Stimulated activated naive CD8-positive, alpha-beta T cell treated with anti-CD3 and anti-CD28 coated beads, Interleukin-15, amount 100 ng/mL, for 72 hours (primary cell): ENCODE measurements at regions not wholly inside any gene's neighbourhood (a gene's known extent, or its start where the extent isn't known, plus 50 kb on each side); places are given as distances from the start of the nearest gene placed in this dataset.

Experiments
- ATAC-seq: fragments of 150-1000 bp; cut with Tn5 transposase; 2 replicates; pipeline ENCODE4 v1.10.0; 2021; ENCODE audit warnings: mild to moderate bottlenecking, moderate library complexity
- DNase-seq, 2 donors: peaks; one replicate each; pipeline ENCODE4 v3.0.0; 2021 to 2022
- H3K27ac Mint-ChIP-seq, 2 donors: one replicate each; pipeline ENCODE4 v1.8.0; 2022; ENCODE audit warnings: mild to moderate bottlenecking in 2 of 2, mixed read lengths in 2 of 2, moderate library complexity in 2 of 2
- H3K27me3 Mint-ChIP-seq: one replicate; pipeline ENCODE4 v1.8.0; 2022; ENCODE audit warnings: mixed read lengths
- H3K4me1 Mint-ChIP-seq: one replicate; pipeline ENCODE4 v1.8.0; 2022; ENCODE audit warnings: mild to moderate bottlenecking, mixed read lengths
- H3K4me3 Mint-ChIP-seq, 2 donors: one replicate each; pipeline ENCODE4 v1.8.0; 2022; ENCODE audit warnings: mild to moderate bottlenecking in 2 of 2, mixed read lengths in 2 of 2, moderate library complexity in 1 of 2
- H3K9me3 Mint-ChIP-seq, 2 donors: one replicate each; pipeline ENCODE4 v1.8.0; 2022; ENCODE audit warnings: mixed read lengths in 2 of 2

DNA sequence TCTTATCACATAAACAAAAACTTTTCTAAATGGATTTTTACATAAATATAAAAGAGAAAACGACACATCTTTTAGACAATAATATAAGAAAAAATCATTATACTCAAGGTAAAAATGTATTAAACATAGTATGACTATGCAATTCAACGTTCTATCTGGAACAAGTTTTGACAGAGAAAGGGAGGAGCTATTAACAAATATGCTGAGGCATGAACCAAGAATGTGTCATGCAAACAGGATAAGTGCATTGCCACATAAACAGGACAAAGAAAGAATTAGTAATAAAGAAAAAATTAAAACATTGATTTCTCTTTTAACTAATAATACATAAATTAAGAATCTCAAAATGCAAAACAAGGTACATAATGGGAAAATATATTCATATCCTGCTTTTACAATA is 1353.4 kb upstream of the GJE1 start:
- no peak for ATAC-seq
- DNase-seq, result no peak
- Mint-ChIP-seq H3K4me3 (no peak overlapping the region), H3K4me1 (peaks cover 3% of the 10 kb centered on the region), H3K27ac (no peak overlapping the region), H3K27me3 (peaks cover 11% of the 10 kb centered on the region), H3K9me3 (no peaks in the 10 kb centered on the region)

DNA sequence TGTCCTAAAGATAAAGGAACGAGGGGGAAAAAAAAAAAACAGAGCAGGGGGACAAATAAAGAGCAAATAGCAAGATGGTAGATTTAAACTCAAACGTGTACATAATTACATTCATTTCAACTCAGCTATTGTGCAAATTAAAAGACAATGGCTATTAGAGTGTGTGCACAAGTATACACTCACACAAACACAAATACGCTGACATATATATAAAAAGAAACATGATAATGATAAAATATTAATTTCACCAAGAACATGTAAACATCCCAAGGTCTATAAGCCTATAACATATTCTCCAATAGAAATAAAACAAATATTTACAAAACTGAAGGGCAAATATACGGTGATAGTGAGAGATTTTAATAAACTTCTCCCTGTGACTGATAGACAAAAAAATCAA is 1354.9 kb upstream of the GJE1 start:
- ATAC-seq, result no peak
- Mint-ChIP-seq H3K4me1 (peaks cover 8% of the 10 kb centered on the region), H3K27me3 (peaks cover 11% of the 10 kb centered on the region)

GRCh38 chr6:140775061-140775460 is 1357.7 kb upstream of the GJE1 start:
- Mint-ChIP-seq H3K27ac (no peak overlapping the region), H3K4me3 (no peak overlapping the region), H3K27me3 (peaks cover 19% of the 10 kb centered on the region), H3K4me1 (peaks cover 8% of the 10 kb centered on the region), H3K9me3 (peaks cover 8% of the 10 kb centered on the region in 2 donors)
- ATAC-seq (no peak), DNase-seq (no peak)

More for the DNA sequence above, 1354.9 kb upstream of the GJE1 start:
- Mint-ChIP-seq H3K4me3 (no peak overlapping the region), H3K27ac (no peak overlapping the region), H3K9me3 (no peaks in the 10 kb centered on the region)
- DNase-seq, result no peak

DNA sequence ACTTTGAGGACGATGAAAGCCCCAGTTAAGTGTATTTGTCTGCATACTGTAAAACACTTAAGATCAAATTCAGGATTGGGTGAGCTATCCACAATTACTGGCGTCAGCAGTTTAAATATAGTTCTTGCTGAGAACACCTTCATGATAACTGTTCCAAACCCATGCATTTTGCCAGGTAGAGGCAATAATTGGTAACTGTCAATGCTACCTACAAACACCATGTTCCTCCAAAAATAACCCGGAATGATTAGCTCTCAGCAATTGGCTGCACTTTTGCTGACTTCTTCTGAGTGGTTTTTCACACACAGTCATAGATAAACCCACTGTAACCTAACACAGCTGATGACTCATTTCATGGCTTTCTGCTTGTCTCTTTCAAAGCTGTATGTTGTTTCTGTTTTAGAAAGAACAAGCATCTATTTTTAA is 1358.6 kb upstream of the GJE1 start:
- DNase-seq (no peak), ATAC-seq (peak; percentile 97)
- peaks cover 19% of the 10 kb centered on the region for H3K27me3 Mint-ChIP-seq
- no peak overlapping the region for H3K4me3 Mint-ChIP-seq
- peaks cover 8% of the 10 kb centered on the region for H3K4me1 Mint-ChIP-seq
- H3K9me3 Mint-ChIP-seq, result peaks cover 8 to 13% of the 10 kb centered on the region in 2 donors
- H3K27ac Mint-ChIP-seq, result no peak overlapping the region

DNA sequence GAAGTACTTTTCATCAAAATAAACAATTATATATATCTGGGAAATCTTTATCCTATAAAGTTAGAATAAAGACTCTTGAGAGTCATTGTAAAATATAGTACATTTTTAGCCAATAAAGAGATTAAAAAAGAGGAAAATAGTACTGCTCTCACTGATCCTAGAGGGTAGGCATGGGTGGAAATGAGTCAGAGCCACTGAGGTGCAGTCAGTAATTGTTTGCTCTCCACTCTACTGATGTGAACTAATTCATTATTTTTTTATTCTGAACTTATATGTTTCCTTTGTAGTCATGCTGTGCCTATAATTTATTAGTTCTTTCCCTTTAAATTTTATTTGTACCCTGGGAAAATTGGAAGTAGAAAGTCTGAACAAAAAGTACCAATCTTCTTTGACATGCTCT is 1359.4 kb upstream of the GJE1 start:
- H3K4me3 Mint-ChIP-seq, result no peak overlapping the region
- H3K4me1 Mint-ChIP-seq, result peaks cover 8% of the 10 kb centered on the region
- H3K9me3 Mint-ChIP-seq, result peaks cover 12 to 15% of the 10 kb centered on the region in 2 donors
- H3K27ac Mint-ChIP-seq, result no peak overlapping the region
- DNase-seq (no peak), ATAC-seq (no peak)
- peaks cover 19% of the 10 kb centered on the region for H3K27me3 Mint-ChIP-seq

GRCh38 chr6:140772576-140772975 is 1360.1 kb upstream of the GJE1 start:
- Mint-ChIP-seq H3K4me1 (peaks cover 8% of the 10 kb centered on the region), H3K9me3 (peaks cover 15 to 19% of the 10 kb centered on the region in 2 donors), H3K4me3 (no peak overlapping the region), H3K27ac (no peak overlapping the region), H3K27me3 (peaks cover 19% of the 10 kb centered on the region)
- DNase-seq, result no peak
- ATAC-seq, result no peak

GRCh38 chr6:140768133-140768532 is 1364.6 kb upstream of the GJE1 start:
- H3K27me3 Mint-ChIP-seq, result peaks cover 8% of the 10 kb centered on the region
- no peaks in the 10 kb centered on the region for H3K4me1 Mint-ChIP-seq
- no peak overlapping the region for H3K4me3 Mint-ChIP-seq
- DNase-seq, result no peak
- H3K9me3 Mint-ChIP-seq, result peaks cover 15 to 19% of the 10 kb centered on the region in 2 donors
- no peak for ATAC-seq
- H3K27ac Mint-ChIP-seq, result no peak overlapping the region

GRCh38 chr6:140766999-140767398 is 1365.7 kb upstream of the GJE1 start:
- Mint-ChIP-seq H3K9me3 (peaks cover 13 to 18% of the 10 kb centered on the region in 2 donors), H3K27ac (no peak overlapping the region), H3K4me1 (no peaks in the 10 kb centered on the region), H3K4me3 (no peak overlapping the region), H3K27me3 (peaks cover 7% of the 10 kb centered on the region)
- ATAC-seq (no peak), DNase-seq (no peak)

DNA sequence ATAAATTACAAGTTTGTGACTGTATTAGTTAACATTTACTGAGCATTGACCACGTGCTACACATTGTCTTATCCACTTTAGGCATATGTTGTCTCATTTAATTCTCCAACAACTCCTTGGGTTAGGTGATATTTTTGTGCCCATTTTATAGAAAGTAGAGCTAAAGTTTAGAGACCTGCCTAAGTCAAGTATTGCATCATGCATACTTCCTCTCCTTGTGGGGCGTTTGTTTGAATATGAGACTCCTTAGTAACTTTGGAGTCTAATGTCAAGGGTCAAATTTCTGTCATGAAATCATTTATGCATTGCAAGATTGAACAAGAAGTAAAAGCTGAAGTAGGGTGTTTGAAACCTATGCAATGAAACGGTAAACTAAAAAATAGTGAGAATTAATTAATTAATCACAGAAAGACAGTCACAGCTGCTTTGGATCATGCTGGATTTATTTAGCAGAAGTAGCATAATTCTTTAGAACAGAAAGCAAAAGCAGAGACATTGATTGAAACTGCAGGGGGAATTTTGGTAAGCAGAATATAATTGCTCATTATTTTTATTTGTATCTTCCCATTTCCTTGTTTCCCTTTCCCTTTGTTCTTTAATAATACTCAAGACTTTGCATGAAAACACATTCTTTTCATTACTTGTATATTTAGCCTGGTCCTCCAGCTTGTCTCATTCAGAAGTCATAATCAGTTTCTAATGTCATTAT is 1374.4 kb upstream of the GJE1 start:
- ATAC-seq (no peak), DNase-seq (no peak)
- Mint-ChIP-seq H3K27me3 (no peaks in the 10 kb centered on the region), H3K27ac (no peak overlapping the region), H3K4me3 (no peak overlapping the region), H3K9me3 (no peaks in the 10 kb centered on the region), H3K4me1 (no peaks in the 10 kb centered on the region)

- Mint-ChIP-seq H3K27ac (no peak overlapping the region), H3K9me3 (peaks cover 6 to 26% of the 10 kb centered on the region in 2 donors), H3K4me1 (no peaks in the 10 kb centered on the region), H3K27me3 (no peaks in the 10 kb centered on the region), H3K4me3 (no peak overlapping the region)
- no peak for ATAC-seq
- no peak for DNase-seq
Measured at GRCh38 chr6:140752234-140752633, 1377.8 kb upstream of the CITED2 start.

- Mint-ChIP-seq H3K4me3 (no peak overlapping the region), H3K27ac (no peak overlapping the region), H3K9me3 (peaks cover 13 to 26% of the 10 kb centered on the region in 2 donors), H3K27me3 (no peaks in the 10 kb centered on the region), H3K4me1 (no peaks in the 10 kb centered on the region)
- DNase-seq (no peak), ATAC-seq (no peak)
Measured at GRCh38 chr6:140747114-140747513, 1372.7 kb upstream of the CITED2 start.

DNA sequence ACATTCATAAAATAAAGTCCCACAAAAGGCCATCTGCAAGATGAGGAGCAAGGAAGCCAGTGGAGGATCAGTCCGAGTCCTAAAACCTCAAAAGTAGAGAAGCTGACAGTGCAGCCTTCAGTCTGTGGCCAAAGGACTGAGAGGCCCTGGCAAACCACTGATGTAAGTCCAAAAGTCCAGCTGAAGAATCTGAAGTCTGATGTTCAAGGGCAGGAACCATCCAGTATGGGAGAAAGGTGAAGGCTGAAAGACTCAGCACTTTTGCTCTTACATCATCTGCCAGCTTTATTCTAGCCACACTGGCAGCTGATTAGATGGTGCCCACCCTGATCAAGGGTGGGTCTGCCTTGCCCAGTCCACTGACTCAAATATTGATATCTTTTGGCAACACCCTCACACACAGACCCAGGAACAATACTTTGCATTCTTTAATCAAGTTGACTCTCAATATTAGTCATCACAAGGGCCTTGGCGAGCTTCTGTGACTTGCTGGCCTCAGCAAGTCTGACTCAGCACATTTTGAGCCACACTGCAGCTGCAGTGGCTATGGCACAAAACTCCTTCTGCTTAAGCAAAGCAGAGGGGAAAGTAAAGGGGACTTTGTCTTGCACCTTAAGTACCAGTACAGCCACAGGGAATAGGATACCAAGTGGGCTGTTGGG is 1370.3 kb upstream of the CITED2 start:
- ATAC-seq (no peak), DNase-seq (no peak)
- Mint-ChIP-seq H3K27me3 (no peaks in the 10 kb centered on the region), H3K4me3 (no peak overlapping the region), H3K27ac (peak overlapping the region in 1 of 2 donors; percentile 74), H3K9me3 (peaks cover 13 to 15% of the 10 kb centered on the region in 2 donors), H3K4me1 (no peaks in the 10 kb centered on the region)

DNA sequence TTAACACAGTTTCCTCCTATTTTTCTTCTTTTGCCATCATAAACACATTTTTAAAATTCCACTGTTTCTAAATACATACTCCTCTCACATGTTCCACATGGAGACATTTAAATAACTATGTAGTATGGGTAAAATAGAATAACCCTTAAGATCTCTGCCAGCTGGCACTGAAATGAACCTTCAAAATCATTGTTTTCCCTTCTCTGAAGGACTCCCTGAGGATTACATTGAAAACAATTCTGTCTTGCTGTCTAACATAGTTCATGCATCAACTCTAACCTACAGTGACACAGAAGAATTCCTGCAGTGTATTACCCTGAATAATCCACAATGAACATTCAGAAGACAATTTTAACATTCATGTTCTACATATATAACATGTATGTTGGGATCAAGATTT is 1361.8 kb upstream of the CITED2 start:
- ATAC-seq (no peak), DNase-seq (no peak)
- Mint-ChIP-seq H3K4me1 (no peaks in the 10 kb centered on the region), H3K4me3 (no peak overlapping the region), H3K27ac (no peak overlapping the region), H3K27me3 (no peaks in the 10 kb centered on the region), H3K9me3 (no peaks in the 10 kb centered on the region)

DNA sequence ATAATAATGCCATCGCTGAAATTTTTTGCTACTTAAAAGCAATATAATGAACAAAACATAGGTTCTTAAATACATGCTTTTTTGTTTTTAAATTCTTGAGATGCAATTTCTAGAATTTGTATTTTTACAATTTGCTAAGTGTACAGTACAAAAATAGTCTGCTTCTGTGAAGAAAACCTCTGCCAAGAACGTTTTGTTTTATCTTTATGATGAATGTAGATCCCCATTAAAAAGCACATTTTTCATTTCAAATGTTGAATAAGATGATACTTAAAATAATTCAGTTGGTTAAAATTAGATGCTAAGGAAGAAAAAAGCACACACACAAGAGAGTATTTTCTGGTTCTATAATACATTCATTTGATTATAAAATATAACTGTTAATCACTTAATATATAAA is 1358.5 kb upstream of the CITED2 start:
- ATAC-seq (no peak), DNase-seq (no peak)
- no peaks in the 10 kb centered on the region for H3K4me1 Mint-ChIP-seq
- H3K4me3 Mint-ChIP-seq, result no peak overlapping the region
- no peak overlapping the region for H3K27ac Mint-ChIP-seq
- H3K27me3 Mint-ChIP-seq, result no peaks in the 10 kb centered on the region
- no peaks in the 10 kb centered on the region for H3K9me3 Mint-ChIP-seq

- H3K9me3 Mint-ChIP-seq, result no peaks in the 10 kb centered on the region
- DNase-seq (no peak), ATAC-seq (no peak)
- H3K4me3 Mint-ChIP-seq, result no peak overlapping the region
- H3K27me3 Mint-ChIP-seq, result no peaks in the 10 kb centered on the region
- no peaks in the 10 kb centered on the region for H3K4me1 Mint-ChIP-seq
- H3K27ac Mint-ChIP-seq, result no peak overlapping the region
Measured at GRCh38 chr6:140732155-140732554, 1357.7 kb upstream of the CITED2 start.

GRCh38 chr6:140731741-140732140 is 1357.3 kb upstream of the CITED2 start:
- DNase-seq, result no peak
- H3K9me3 Mint-ChIP-seq, result no peaks in the 10 kb centered on the region
- no peaks in the 10 kb centered on the region for H3K27me3 Mint-ChIP-seq
- H3K4me1 Mint-ChIP-seq, result no peaks in the 10 kb centered on the region
- no peak overlapping the region for H3K27ac Mint-ChIP-seq
- no peak overlapping the region for H3K4me3 Mint-ChIP-seq
- ATAC-seq, result no peak
